Thyroid gland (tissue), 4 donors: ENCODE measurements at regions not wholly inside any gene's neighbourhood (a gene's known extent, or its start where the extent isn't known, plus 50 kb on each side); places are given as distances from the start of the nearest gene placed in this dataset.
"Not testable (repeated sequence)": the region's sequence is repeated elsewhere in the genome, so short reads cannot be mapped to it uniquely, and the experiment has no call there.

Experiments
- CTCF ChIP-seq, 6 experiments: fragments of 200-600 bp in 3 of 6; fragments of 450-650 bp in 3 of 6; sonication (generic) in 3 of 6; IDR thresholded peaks; one replicate each; pipeline ENCODE4 v1.5.1; 2016 to 2019; ENCODE audit warnings: antibody characterized with exemption in 6 of 6, mild to moderate bottlenecking in 2 of 6, inconsistent platforms in 1 of 6, moderate library complexity in 1 of 6
- POLR2A ChIP-seq, 2 donors: fragments of 450-650 bp; IDR thresholded peaks; one replicate each; pipeline ENCODE4 v1.6.1; 2017; ENCODE audit warnings: antibody characterized with exemption in 2 of 2, mild to moderate bottlenecking in 2 of 2, moderate library complexity in 1 of 2

GRCh38 chr7:1357260-1357600 lies 102.0 kb downstream of the MICALL2 start:
- not testable (repeated sequence) for TF ChIP-seq POLR2A, CTCF (IDR thresholded peaks at IDR 0.05)
